Adrenal gland (tissue), 9 donors: ENCODE measurements at regions not wholly inside any gene's neighbourhood (a gene's known extent, or its start where the extent isn't known, plus 50 kb on each side); places are given as distances from the start of the nearest gene placed in this dataset.
A peak's percentile ranks its signal among the peaks of the same experiment; 100 is the strongest.

Experiments used
- DNase-seq, 7 donors: peaks; one replicate each; pipeline ENCODE4 v3.0.0-alpha.2; 2019 to 2020
- H3K27ac ChIP-seq, 5 donors: fragments of 200-600 bp; sonication (generic) in 4 of 5; 1 replicate in 3 of 5; 2 replicates in 2 of 5; pipeline versions ENCODE4 v1.5.1 to v1.8.0; 2016 to 2020; ENCODE audit warnings: mild to moderate bottlenecking in 1 of 5
- H3K27me3 ChIP-seq: fragments of 200-600 bp; 2 replicates; pipeline ENCODE4 v1.8.0; 2021
- H3K36me3 ChIP-seq, 2 donors: fragments of 200-600 bp; replicated peaks in 1 of 2; 1 replicate in 1 of 2; 2 replicates in 1 of 2; pipeline versions ENCODE4 v1.5.1 to v1.8.0; 2018 to 2022
- H3K4me1 ChIP-seq, 2 donors: fragments of 200-600 bp; replicated peaks in 1 of 2; 1 replicate in 1 of 2; 2 replicates in 1 of 2; pipeline versions ENCODE4 v1.5.1 to v1.8.0; 2018 to 2021
- H3K4me3 ChIP-seq, 4 donors: fragments of 200-600 bp; sonication (generic) in 3 of 4; one replicate each; pipeline ENCODE4 v1.5.1; 2016 to 2018
- H3K9me3 ChIP-seq, 3 donors: fragments of 200-600 bp; sonication (generic) in 1 of 3; replicated peaks in 1 of 3; 1 replicate in 2 of 3; 2 replicates in 1 of 3; pipeline versions ENCODE4 v1.5.1 to v1.8.0; 2016 to 2021
- CTCF ChIP-seq, 6 experiments: fragments of 450-650 bp in 4 of 6; fragments of 200-600 bp in 2 of 6; sonication (generic) in 1 of 6; IDR thresholded peaks; 1 replicate in 5 of 6; 2 replicates in 1 of 6; pipeline versions ENCODE4 v1.5.1 to v1.8.0; 2016 to 2021; ENCODE audit warnings: antibody characterized with exemption in 6 of 6, mild to moderate bottlenecking in 2 of 6, moderate library complexity in 1 of 6
- POLR2A ChIP-seq, 2 donors: fragments of 450-650 bp; IDR thresholded peaks; one replicate each; pipeline ENCODE4 v1.6.1; 2017; ENCODE audit warnings: antibody characterized with exemption in 2 of 2, mild to moderate bottlenecking in 2 of 2, moderate library complexity in 1 of 2
- WGBS, 4 donors: extraction: QIAGEN DNeasy Blood & Tissue Kit in 2 of 4; methylation state at CpG; one replicate each; pipeline versions ENCODE4 v1.1.5 to v1.1.7; 2013 to 2017; 5-methylcytosine and 5-hydroxymethylcytosine counted together
- intact Hi-C, 2 donors: fragments of 100-400 bp; cut with DNase I; formaldehyde crosslinking; loops; one replicate each; pipeline versions ENCODE4 v1.14.1 to v1.15.0; 2022 to 2023
- donor health status: healthy with polysubstance abuse.
- donor health status: Bipolar disorder and iron deficiency.
- donor health status: DM: yes; HTN: yes; CAD: no.
- donor health status: DM: no; HTN: no; CAD: no.
- donor health status: DM: no; HTN: no; CAD: no.

GRCh38 chr3:43159876-43160255 lies 54.0 kb upstream of the POMGNT2 start:
- no peaks in the 10 kb centered on the region for H3K27me3 ChIP-seq
- TF ChIP-seq CTCF (IDR thresholded peaks at IDR 0.05): no peak
- no peak for TF ChIP-seq POLR2A (IDR thresholded peaks at IDR 0.05)
- intact Hi-C loops: loop anchor here (5.0 kb wide), 2 partner anchors 198 to 337 kb away; no protein-coding TSS in a partner anchor
- WGBS, 4 donors: 74 to 89% (median 86%) methylated on average over 3 of the region's 3 CpGs
- H3K9me3 ChIP-seq: no peaks in the 10 kb centered on the region
- H3K4me1 ChIP-seq: peaks cover 0 to 7% of the 10 kb centered on the region in 2 donors
- H3K27ac ChIP-seq: no peak overlapping the region
- H3K36me3 ChIP-seq: no peaks in the 10 kb centered on the region
- H3K4me3 ChIP-seq: no peak overlapping the region
- DNase-seq: no peak

GRCh38 chr3:43159131-43159875 lies 53.4 kb upstream of the POMGNT2 start:
- intact Hi-C loops: loop anchor here (5.0 kb wide), 1 partner anchor 197 kb away; no protein-coding TSS in a partner anchor
- TF ChIP-seq CTCF (IDR thresholded peaks at IDR 0.05) (no peak), POLR2A (IDR thresholded peaks at IDR 0.05) (no peak)
- Histone ChIP-seq H3K4me1 (peaks cover 0 to 7% of the 10 kb centered on the region in 2 donors), H3K27me3 (no peaks in the 10 kb centered on the region), H3K27ac (no peak overlapping the region), H3K9me3 (no peaks in the 10 kb centered on the region), H3K36me3 (no peaks in the 10 kb centered on the region), H3K4me3 (no peak overlapping the region)
- WGBS, 4 donors: 74 to 84% (median 78%) methylated on average over 8 of the region's 8 CpGs
- no peak for DNase-seq

GRCh38 chr3:43156812-43157455 lies 51.1 kb upstream of the POMGNT2 start:
- H3K9me3 ChIP-seq: no peaks in the 10 kb centered on the region
- H3K36me3 ChIP-seq: no peaks in the 10 kb centered on the region
- no peaks in the 10 kb centered on the region for H3K27me3 ChIP-seq
- WGBS, 4 donors: 65 to 72% (median 70%) methylated on average over 5 of the region's 5 CpGs
- no peak overlapping the region for H3K4me3 ChIP-seq
- DNase-seq: no peak
- intact Hi-C loops: loop anchor here (5.0 kb wide), 1 partner anchor 195 kb away; no protein-coding TSS in a partner anchor
- TF ChIP-seq POLR2A (IDR thresholded peaks at IDR 0.05): no peak
- TF ChIP-seq CTCF (IDR thresholded peaks at IDR 0.05): no peak
- H3K4me1 ChIP-seq: peaks cover 0 to 16% of the 10 kb centered on the region in 2 donors
- H3K27ac ChIP-seq: no peak overlapping the region

- 42 to 55% (median 45%) methylated on average over 11 of the region's 11 CpGs for WGBS, 4 donors
- peak; percentile 71 to 92 (median 82) for DNase-seq
- Histone ChIP-seq H3K27me3 (no peaks in the 10 kb centered on the region), H3K27ac (no peak overlapping the region), H3K36me3 (no peaks in the 10 kb centered on the region), H3K9me3 (no peaks in the 10 kb centered on the region), H3K4me1 (peaks cover 0 to 16% of the 10 kb centered on the region in 2 donors), H3K4me3 (no peak overlapping the region)
- intact Hi-C loops: loop anchor here (5.0 kb wide), 1 partner anchor 193 kb away; no protein-coding TSS in a partner anchor
- TF ChIP-seq CTCF (IDR thresholded peaks at IDR 0.05): peak; percentile 43 to 81 (median 76)
- TF ChIP-seq POLR2A (IDR thresholded peaks at IDR 0.05): no peak
Measured at GRCh38 chr3:43155464-43156121, 49.7 kb upstream of the POMGNT2 start.
